Mammary epithelial cell (primary cell): ENCODE measurements at regions not wholly inside any gene's neighbourhood (a gene's known extent, or its start where the extent isn't known, plus 50 kb on each side); places are given as distances from the start of the nearest gene placed in this dataset.

Experiments used
- EZH2 ChIP-seq: IDR thresholded peaks from 2 replicates; pipeline ENCODE4 v1.6.1; 2012; ENCODE audit warnings: low read length, inconsistent platforms, borderline replicate concordance
- TF ChIP-seq, protein P1 (sequence below), 2 donors: IDR thresholded peaks in 1 of 2; conservative IDR thresholded peaks in 1 of 2; 2 replicates each; pipeline ENCODE4 v1.5.1; 2011 to 2012; ENCODE audit warnings: inconsistent platforms in 2 of 2, low read length in 2 of 2, mild to moderate bottlenecking in 2 of 2, control low read depth in 1 of 2, low read depth in 1 of 2; ENCODE audit not compliant: insufficient read depth in 1 of 2; ENCODE audit errors: extremely low read depth in 1 of 2

DNA sequence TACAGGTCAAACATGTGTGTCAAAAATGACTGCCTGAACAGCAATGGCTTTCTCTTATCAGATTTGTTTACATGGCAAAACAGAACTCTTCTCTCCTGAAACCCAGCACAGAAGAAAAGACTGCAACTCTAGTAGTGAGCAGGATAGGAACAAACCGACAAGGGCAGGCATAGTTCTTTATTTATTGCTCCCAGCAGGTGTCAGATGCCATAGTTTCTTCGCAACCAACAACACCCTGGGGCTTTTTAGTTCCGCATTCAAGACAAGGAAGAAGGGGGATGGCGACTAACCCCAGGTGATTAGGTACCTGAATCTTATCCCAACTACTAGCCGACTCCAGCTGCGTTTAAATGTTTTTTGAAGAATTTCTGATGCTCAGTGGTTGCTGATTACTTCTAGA is 367.5 kb upstream of the FIGN start:
- TF ChIP-seq, protein P1, sequence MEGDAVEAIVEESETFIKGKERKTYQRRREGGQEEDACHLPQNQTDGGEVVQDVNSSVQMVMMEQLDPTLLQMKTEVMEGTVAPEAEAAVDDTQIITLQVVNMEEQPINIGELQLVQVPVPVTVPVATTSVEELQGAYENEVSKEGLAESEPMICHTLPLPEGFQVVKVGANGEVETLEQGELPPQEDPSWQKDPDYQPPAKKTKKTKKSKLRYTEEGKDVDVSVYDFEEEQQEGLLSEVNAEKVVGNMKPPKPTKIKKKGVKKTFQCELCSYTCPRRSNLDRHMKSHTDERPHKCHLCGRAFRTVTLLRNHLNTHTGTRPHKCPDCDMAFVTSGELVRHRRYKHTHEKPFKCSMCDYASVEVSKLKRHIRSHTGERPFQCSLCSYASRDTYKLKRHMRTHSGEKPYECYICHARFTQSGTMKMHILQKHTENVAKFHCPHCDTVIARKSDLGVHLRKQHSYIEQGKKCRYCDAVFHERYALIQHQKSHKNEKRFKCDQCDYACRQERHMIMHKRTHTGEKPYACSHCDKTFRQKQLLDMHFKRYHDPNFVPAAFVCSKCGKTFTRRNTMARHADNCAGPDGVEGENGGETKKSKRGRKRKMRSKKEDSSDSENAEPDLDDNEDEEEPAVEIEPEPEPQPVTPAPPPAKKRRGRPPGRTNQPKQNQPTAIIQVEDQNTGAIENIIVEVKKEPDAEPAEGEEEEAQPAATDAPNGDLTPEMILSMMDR (conservative IDR thresholded peaks at IDR 0.05 in 1 of 2, IDR thresholded peaks at IDR 0.05 in 1 of 2; ENCODE audit: extremely low read depth in 1 of 2, insufficient read depth in 1 of 2, low read depth in 1 of 2, low read length in 2 of 2): no peak
- no peak for TF ChIP-seq EZH2
